Activated naive CD8-positive, alpha-beta T cell treated with anti-CD3 and anti-CD28 coated beads, Interleukin-2, amount 10 ng/mL, durations not matched to agents 7 days and 5 days (primary cell): ENCODE measurements at regions not wholly inside any gene's neighbourhood (a gene's known extent, or its start where the extent isn't known, plus 50 kb on each side); places are given as distances from the start of the nearest gene placed in this dataset.

Experiments used
- ATAC-seq: fragments of 150-1000 bp; cut with Tn5 transposase; one replicate; pipeline ENCODE4 v1.10.0; 2021; ENCODE audit warnings: low read depth, moderate library complexity
- POLR2A ChIA-PET: fragments of 350-600 bp; sonication (Branson Sonifier 250); formaldehyde crosslinking; loops from one replicate; lab custom pipeline; 2021; ENCODE audit warnings: antibody characterized with exemption; lab: Charles Lee
- DNase-seq: peaks from one replicate; pipeline ENCODE4 v3.0.0; 2021
- H3K27ac Mint-ChIP-seq: one replicate; pipeline ENCODE4 v1.8.0; 2022; ENCODE audit warnings: mild to moderate bottlenecking, mixed read lengths
- H3K27me3 Mint-ChIP-seq: one replicate; pipeline ENCODE4 v1.8.0; 2022; ENCODE audit warnings: mild to moderate bottlenecking, moderate library complexity, mixed read lengths
- H3K36me3 Mint-ChIP-seq: one replicate; pipeline ENCODE4 v1.8.0; 2021; ENCODE audit warnings: mild to moderate bottlenecking, mixed read lengths
- H3K4me1 Mint-ChIP-seq: one replicate; pipeline ENCODE4 v1.8.0; 2021; ENCODE audit warnings: mixed read lengths
- H3K4me3 Mint-ChIP-seq: one replicate; pipeline ENCODE4 v1.8.0; 2022; ENCODE audit warnings: mild to moderate bottlenecking, moderate library complexity, mixed read lengths
- H3K9me3 Mint-ChIP-seq: one replicate; pipeline ENCODE4 v1.8.0; 2021; ENCODE audit warnings: mixed read lengths

GRCh38 chr6:104325341-104326172 lies 534.2 kb downstream of the HACE1 start:
- POLR2A ChIA-PET: no interaction called here
- ATAC-seq (no peak), DNase-seq (no peak)
- H3K4me3 Mint-ChIP-seq: no peak overlapping the region
- H3K4me1 Mint-ChIP-seq: no peaks in the 10 kb centered on the region
- no peaks in the 10 kb centered on the region for H3K36me3 Mint-ChIP-seq
- no peaks in the 10 kb centered on the region for H3K27me3 Mint-ChIP-seq
- no peaks in the 10 kb centered on the region for H3K9me3 Mint-ChIP-seq
- H3K27ac Mint-ChIP-seq: no peak overlapping the region

GRCh38 chr6:104324301-104324700 lies 535.4 kb downstream of the HACE1 start:
- no peaks in the 10 kb centered on the region for H3K36me3 Mint-ChIP-seq
- H3K4me1 Mint-ChIP-seq: no peaks in the 10 kb centered on the region
- no peaks in the 10 kb centered on the region for H3K9me3 Mint-ChIP-seq
- H3K4me3 Mint-ChIP-seq: no peak overlapping the region
- H3K27ac Mint-ChIP-seq: no peak overlapping the region
- POLR2A ChIA-PET: no interaction called here
- no peaks in the 10 kb centered on the region for H3K27me3 Mint-ChIP-seq
- ATAC-seq (no peak), DNase-seq (no peak)

GRCh38 chr6:104322841-104323240 lies 536.9 kb downstream of the HACE1 start:
- ATAC-seq: no peak
- Mint-ChIP-seq H3K27ac (no peak overlapping the region), H3K27me3 (no peaks in the 10 kb centered on the region), H3K4me3 (no peak overlapping the region), H3K9me3 (no peaks in the 10 kb centered on the region), H3K36me3 (no peaks in the 10 kb centered on the region), H3K4me1 (no peaks in the 10 kb centered on the region)
- POLR2A ChIA-PET: no interaction called here
- no peak for DNase-seq

GRCh38 chr6:104321301-104321700 lies 538.4 kb downstream of the HACE1 start:
- H3K4me1 Mint-ChIP-seq: no peaks in the 10 kb centered on the region
- H3K27me3 Mint-ChIP-seq: no peaks in the 10 kb centered on the region
- no peak overlapping the region for H3K27ac Mint-ChIP-seq
- ATAC-seq (no peak), DNase-seq (no peak)
- H3K36me3 Mint-ChIP-seq: no peaks in the 10 kb centered on the region
- POLR2A ChIA-PET: no interaction called here
- no peaks in the 10 kb centered on the region for H3K9me3 Mint-ChIP-seq
- H3K4me3 Mint-ChIP-seq: no peak overlapping the region

- Mint-ChIP-seq H3K4me1 (no peaks in the 10 kb centered on the region), H3K27ac (no peak overlapping the region), H3K36me3 (no peaks in the 10 kb centered on the region), H3K27me3 (no peaks in the 10 kb centered on the region), H3K4me3 (no peak overlapping the region), H3K9me3 (no peaks in the 10 kb centered on the region)
- DNase-seq: no peak
- POLR2A ChIA-PET: no interaction called here
- ATAC-seq: no peak
These were observed 538.8 kb downstream of the HACE1 start for GRCh38 chr6:104320896-104321295.

GRCh38 chr6:104312851-104313250 lies 546.9 kb downstream of the HACE1 start:
- no peak overlapping the region for H3K27ac Mint-ChIP-seq
- no peaks in the 10 kb centered on the region for H3K27me3 Mint-ChIP-seq
- no peaks in the 10 kb centered on the region for H3K4me1 Mint-ChIP-seq
- ATAC-seq (no peak), DNase-seq (no peak)
- H3K9me3 Mint-ChIP-seq: no peaks in the 10 kb centered on the region
- no peaks in the 10 kb centered on the region for H3K36me3 Mint-ChIP-seq
- no peak overlapping the region for H3K4me3 Mint-ChIP-seq
- POLR2A ChIA-PET: no interaction called here

GRCh38 chr6:104306211-104306610 lies 553.5 kb downstream of the HACE1 start:
- Mint-ChIP-seq H3K36me3 (no peaks in the 10 kb centered on the region), H3K4me1 (no peaks in the 10 kb centered on the region), H3K27ac (no peak overlapping the region), H3K9me3 (no peaks in the 10 kb centered on the region), H3K27me3 (no peaks in the 10 kb centered on the region), H3K4me3 (no peak overlapping the region)
- DNase-seq: no peak
- POLR2A ChIA-PET: no interaction called here
- no peak for ATAC-seq

GRCh38 chr6:104305206-104305605 lies 554.5 kb downstream of the HACE1 start:
- no peak overlapping the region for H3K27ac Mint-ChIP-seq
- H3K27me3 Mint-ChIP-seq: no peaks in the 10 kb centered on the region
- no peak overlapping the region for H3K4me3 Mint-ChIP-seq
- no peaks in the 10 kb centered on the region for H3K9me3 Mint-ChIP-seq
- DNase-seq: no peak
- POLR2A ChIA-PET: no interaction called here
- H3K4me1 Mint-ChIP-seq: no peaks in the 10 kb centered on the region
- ATAC-seq: no peak
- H3K36me3 Mint-ChIP-seq: no peaks in the 10 kb centered on the region

GRCh38 chr6:104301951-104302350 lies 557.8 kb downstream of the HACE1 start:
- no peak overlapping the region for H3K27ac Mint-ChIP-seq
- H3K4me3 Mint-ChIP-seq: no peak overlapping the region
- H3K4me1 Mint-ChIP-seq: no peaks in the 10 kb centered on the region
- DNase-seq (no peak), ATAC-seq (no peak)
- POLR2A ChIA-PET: no interaction called here
- no peaks in the 10 kb centered on the region for H3K9me3 Mint-ChIP-seq
- no peaks in the 10 kb centered on the region for H3K27me3 Mint-ChIP-seq
- no peaks in the 10 kb centered on the region for H3K36me3 Mint-ChIP-seq

- ATAC-seq (no peak), DNase-seq (no peak)
- Mint-ChIP-seq H3K9me3 (no peaks in the 10 kb centered on the region), H3K27me3 (no peaks in the 10 kb centered on the region), H3K4me3 (no peak overlapping the region), H3K36me3 (no peaks in the 10 kb centered on the region), H3K27ac (no peak overlapping the region), H3K4me1 (no peaks in the 10 kb centered on the region)
- POLR2A ChIA-PET: no interaction called here
These were observed 573.1 kb downstream of the HACE1 start for GRCh38 chr6:104286641-104287040.

GRCh38 chr6:104284872-104285271 lies 574.8 kb downstream of the HACE1 start:
- no peak for ATAC-seq
- H3K36me3 Mint-ChIP-seq: no peaks in the 10 kb centered on the region
- no peak overlapping the region for H3K27ac Mint-ChIP-seq
- POLR2A ChIA-PET: no interaction called here
- no peak overlapping the region for H3K4me3 Mint-ChIP-seq
- no peaks in the 10 kb centered on the region for H3K27me3 Mint-ChIP-seq
- H3K9me3 Mint-ChIP-seq: no peaks in the 10 kb centered on the region
- no peak for DNase-seq
- H3K4me1 Mint-ChIP-seq: no peaks in the 10 kb centered on the region

- H3K27me3 Mint-ChIP-seq: no peaks in the 10 kb centered on the region
- H3K4me3 Mint-ChIP-seq: no peak overlapping the region
- no peak for ATAC-seq
- no peaks in the 10 kb centered on the region for H3K36me3 Mint-ChIP-seq
- no peak overlapping the region for H3K27ac Mint-ChIP-seq
- no peak for DNase-seq
- POLR2A ChIA-PET: no interaction called here
- no peaks in the 10 kb centered on the region for H3K4me1 Mint-ChIP-seq
- H3K9me3 Mint-ChIP-seq: no peaks in the 10 kb centered on the region
These were observed 577.1 kb downstream of the HACE1 start for GRCh38 chr6:104282581-104282980.

- ATAC-seq (no peak), DNase-seq (no peak)
- H3K9me3 Mint-ChIP-seq: no peaks in the 10 kb centered on the region
- POLR2A ChIA-PET: no interaction called here
- H3K27ac Mint-ChIP-seq: no peak overlapping the region
- no peaks in the 10 kb centered on the region for H3K36me3 Mint-ChIP-seq
- no peaks in the 10 kb centered on the region for H3K4me1 Mint-ChIP-seq
- H3K4me3 Mint-ChIP-seq: no peak overlapping the region
- no peaks in the 10 kb centered on the region for H3K27me3 Mint-ChIP-seq
These were observed 578.3 kb downstream of the HACE1 start for GRCh38 chr6:104281370-104281769.

- POLR2A ChIA-PET: no interaction called here
- Mint-ChIP-seq H3K36me3 (no peaks in the 10 kb centered on the region), H3K27me3 (no peaks in the 10 kb centered on the region), H3K4me3 (no peak overlapping the region), H3K27ac (no peak overlapping the region), H3K4me1 (no peaks in the 10 kb centered on the region), H3K9me3 (no peaks in the 10 kb centered on the region)
- ATAC-seq (no peak), DNase-seq (no peak)
These were observed 591.3 kb downstream of the HACE1 start for GRCh38 chr6:104268389-104268788.
